H9 (cell line): ENCODE measurements at regions not wholly inside any gene's neighbourhood (a gene's known extent, or its start where the extent isn't known, plus 50 kb on each side); places are given as distances from the start of the nearest gene placed in this dataset.

Source experiments
- DNase-seq: peaks from one replicate; pipeline ENCODE4 v3.0.0-alpha.2; 2017
- H2AFZ ChIP-seq: one replicate; pipeline ENCODE4 v1.6.1; 2013; ENCODE audit warnings: mild to moderate bottlenecking, low read length, control low read depth, moderate library complexity
- H2AK5ac ChIP-seq: 2 replicates; pipeline ENCODE4 v1.6.1; 2013; ENCODE audit warnings: low read length, control low read depth, mixed read lengths; ENCODE audit not compliant: insufficient read length
- H2BK120ac ChIP-seq: one replicate; pipeline ENCODE4 v1.6.1; 2013; ENCODE audit warnings: low read depth, mild to moderate bottlenecking, low read length, control low read depth, inconsistent platforms; ENCODE audit not compliant: poor library complexity, severe bottlenecking
- H2BK12ac ChIP-seq: 2 replicates; pipeline ENCODE4 v1.6.1; 2013; ENCODE audit warnings: low read length, control low read depth, mixed read lengths, low read depth; ENCODE audit not compliant: insufficient read length
- H2BK15ac ChIP-seq: 2 replicates; pipeline ENCODE4 v1.6.1; 2013; ENCODE audit warnings: low read depth, low read length, control low read depth
- H2BK20ac ChIP-seq: one replicate; pipeline ENCODE4 v1.6.1; 2013; ENCODE audit warnings: low read depth, mild to moderate bottlenecking, low read length, control low read depth, inconsistent platforms; ENCODE audit not compliant: poor library complexity, severe bottlenecking
- H2BK5ac ChIP-seq: 2 replicates; pipeline ENCODE4 v1.6.1; 2013; ENCODE audit warnings: low read length, control low read depth, mixed read lengths; ENCODE audit not compliant: insufficient read length
- H3K14ac ChIP-seq: 2 replicates; pipeline ENCODE4 v1.6.1; 2013; ENCODE audit warnings: low read length, control low read depth; ENCODE audit not compliant: insufficient read depth
- H3K18ac ChIP-seq: 2 replicates; pipeline ENCODE4 v1.6.1; 2013; ENCODE audit warnings: low read depth, mild to moderate bottlenecking, mixed read lengths, low read length, control low read depth; ENCODE audit not compliant: insufficient read length
- H3K23ac ChIP-seq: 2 replicates; pipeline ENCODE4 v1.6.1; 2013; ENCODE audit warnings: low read length, control low read depth, mixed read lengths, low read depth; ENCODE audit not compliant: insufficient read length
- H3K23me2 ChIP-seq: 2 replicates; pipeline ENCODE4 v1.6.1; 2013; ENCODE audit warnings: low read depth, mild to moderate bottlenecking, mixed read lengths, low read length, control low read depth; ENCODE audit not compliant: insufficient read length, poor library complexity, severe bottlenecking
- H3K27ac ChIP-seq: 2 replicates; pipeline ENCODE4 v1.5.1; 2013; ENCODE audit warnings: low read length, control low read depth, mixed read lengths, low read depth; ENCODE audit not compliant: insufficient read length
- H3K27me3 ChIP-seq: 2 replicates; pipeline ENCODE4 v1.6.1; 2013; ENCODE audit warnings: low read length, control low read depth, inconsistent platforms; ENCODE audit not compliant: insufficient read depth
- H3K4ac ChIP-seq: 2 replicates; pipeline ENCODE4 v1.6.1; 2013; ENCODE audit warnings: low read depth, mild to moderate bottlenecking, control low read depth, inconsistent platforms, low read length, moderate library complexity
- H3K4me1 ChIP-seq: 2 replicates; pipeline ENCODE4 v1.6.1; 2013; ENCODE audit warnings: low read length, control low read depth, inconsistent platforms; ENCODE audit not compliant: insufficient read depth
- H3K4me2 ChIP-seq: 2 replicates; pipeline ENCODE4 v1.6.1; 2013; ENCODE audit warnings: low read length, control low read depth, mixed read lengths; ENCODE audit not compliant: insufficient read length, insufficient read depth
- H3K56ac ChIP-seq: 2 replicates; pipeline ENCODE4 v1.6.1; 2013; ENCODE audit warnings: low read depth, mild to moderate bottlenecking, mixed read lengths, low read length, control low read depth; ENCODE audit not compliant: insufficient read length
- H3K79me1 ChIP-seq: 2 replicates; pipeline ENCODE4 v1.6.1; 2013; ENCODE audit warnings: low read depth, mild to moderate bottlenecking, moderate library complexity, low read length, control low read depth, inconsistent platforms; ENCODE audit not compliant: insufficient read depth, poor library complexity, severe bottlenecking
- H3K79me2 ChIP-seq: 2 replicates; pipeline ENCODE4 v1.6.1; 2013; ENCODE audit warnings: low read length, control low read depth, inconsistent platforms; ENCODE audit not compliant: insufficient read depth
- H3K9ac ChIP-seq: 2 replicates; pipeline ENCODE4 v1.6.1; 2013; ENCODE audit warnings: low read length, control low read depth, mixed read lengths; ENCODE audit not compliant: insufficient read length; ENCODE audit errors: extremely low read depth
- H3K9me3 ChIP-seq: one replicate; pipeline ENCODE4 v1.6.1; 2013; ENCODE audit warnings: low read depth, low read length, inconsistent platforms; ENCODE audit not compliant: control insufficient read depth
- H3T11ph ChIP-seq: one replicate; pipeline ENCODE4 v1.6.1; 2013; ENCODE audit warnings: mild to moderate bottlenecking, low read length, control low read depth, inconsistent platforms
- H4K20me1 ChIP-seq: one replicate; pipeline ENCODE4 v1.6.1; 2013; ENCODE audit not compliant: control insufficient read depth, insufficient read length, insufficient read depth
- H4K5ac ChIP-seq: 2 replicates; pipeline ENCODE4 v1.6.1; 2013; ENCODE audit warnings: low read depth, mild to moderate bottlenecking, mixed read lengths, low read length, control low read depth; ENCODE audit not compliant: insufficient read length
- H4K8ac ChIP-seq: replicated peaks from 2 replicates; pipeline ENCODE4 v1.6.1; 2013; ENCODE audit warnings: low read length, control low read depth, mixed read lengths, low read depth; ENCODE audit not compliant: insufficient read length
- H4K91ac ChIP-seq: 2 replicates; pipeline ENCODE4 v1.6.1; 2013; ENCODE audit warnings: low read depth, mild to moderate bottlenecking, moderate library complexity, mixed read lengths, low read length, control low read depth; ENCODE audit not compliant: insufficient read length
- H3K27ac Mint-ChIP-seq, 3 experiments: 2 replicates in 2 of 3; 3 replicates in 1 of 3; pipeline ENCODE4 v1.8.0; 2020 to 2021; ENCODE audit warnings: mixed read lengths in 3 of 3, mild to moderate bottlenecking in 1 of 3, moderate library complexity in 1 of 3
- H3K27me3 Mint-ChIP-seq: 2 replicates; pipeline ENCODE4 v1.8.0; 2021; ENCODE audit warnings: low read depth, mild to moderate bottlenecking, moderate library complexity, mixed read lengths
- H3K36me3 Mint-ChIP-seq, 3 experiments: 2 replicates in 2 of 3; 3 replicates in 1 of 3; pipeline ENCODE4 v1.8.0; 2020 to 2021; ENCODE audit warnings: low read depth in 3 of 3, mixed read lengths in 3 of 3; ENCODE audit not compliant: insufficient read depth in 1 of 3
- H3K4me1 Mint-ChIP-seq, 2 experiments: 2 replicates each; pipeline ENCODE4 v1.8.0; 2020; ENCODE audit warnings: mixed read lengths in 2 of 2
- H3K4me3 Mint-ChIP-seq, 2 experiments: 2 replicates in 1 of 2; 3 replicates in 1 of 2; pipeline ENCODE4 v1.8.0; 2020 to 2021; ENCODE audit warnings: mild to moderate bottlenecking in 2 of 2, mixed read lengths in 2 of 2, moderate library complexity in 1 of 2
- H3K9me3 Mint-ChIP-seq, 2 experiments: 2 replicates in 1 of 2; 3 replicates in 1 of 2; pipeline ENCODE4 v1.8.0; 2020; ENCODE audit warnings: mild to moderate bottlenecking in 2 of 2, mixed read lengths in 2 of 2, moderate library complexity in 1 of 2
- CTCF ChIP-seq: fragments of 200-600 bp; sonication (generic); conservative IDR thresholded peaks from 3 replicates; pipeline ENCODE4 v1.8.0; 2021; ENCODE audit warnings: antibody characterized with exemption, mild to moderate bottlenecking
- WGBS: extraction: QIAGEN DNeasy Blood & Tissue Kit; methylation state at CpG from one replicate; pipeline ENCODE4 v1.1.7; 2013; ENCODE audit warnings: missing lambda C conversion rate, low lambda C conversion rate, mixed read lengths; ENCODE audit not compliant: insufficient read length; ENCODE audit errors: extremely low coverage; 5-methylcytosine and 5-hydroxymethylcytosine counted together

DNA sequence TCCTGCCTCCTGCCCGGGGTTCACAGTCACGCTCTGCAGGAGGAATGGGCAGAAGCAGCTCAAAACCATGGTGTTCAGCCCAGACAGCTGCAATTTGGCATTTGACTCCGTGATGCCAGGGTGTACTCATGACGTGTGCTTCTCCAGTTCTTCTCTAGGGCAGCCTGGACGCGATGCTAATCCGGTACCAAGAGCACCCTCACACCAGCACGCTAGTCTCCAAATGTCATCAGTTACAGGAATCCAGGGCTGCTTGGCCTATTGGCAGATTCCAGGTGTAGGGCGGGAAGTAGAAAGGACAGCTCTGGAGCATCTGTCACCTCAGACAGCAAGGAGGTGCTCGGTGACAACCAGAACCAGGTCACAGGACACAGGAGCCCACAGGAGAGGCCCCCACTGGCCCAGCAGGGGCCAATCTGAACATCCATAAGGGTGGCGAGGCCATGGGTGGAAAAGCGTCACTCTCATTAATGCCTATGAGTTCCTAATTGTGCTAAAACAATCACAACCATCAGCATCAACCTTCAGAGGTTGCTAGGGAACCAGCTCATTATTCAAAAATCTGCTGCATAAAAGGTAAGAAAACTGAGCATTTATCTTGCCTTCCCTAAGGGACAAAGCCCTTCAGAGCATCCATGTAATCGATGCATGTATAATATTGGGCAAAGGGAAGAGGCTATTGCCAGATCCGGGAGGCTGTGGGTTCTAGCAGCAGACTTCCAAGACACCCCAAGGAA lies 241.9 kb upstream of the IRX4 start:
- Histone ChIP-seq H2BK5ac (no peak overlapping the region), H2BK15ac (no peak overlapping the region), H3K14ac (no peak overlapping the region), H3K27ac (no peak overlapping the region), H2BK20ac (no peak overlapping the region), H3K23me2 (no peaks in the 10 kb centered on the region), H4K20me1 (no peaks in the 10 kb centered on the region), H2BK12ac (no peak overlapping the region), H3K27me3 (no peaks in the 10 kb centered on the region), H3K23ac (no peak overlapping the region), H4K8ac (no peak overlapping the region), H3K79me1 (no peaks in the 10 kb centered on the region), H3K18ac (no peak overlapping the region), H2BK120ac (no peak overlapping the region), H3T11ph (no peak overlapping the region), H3K4me1 (no peaks in the 10 kb centered on the region), H2AFZ (no peak overlapping the region), H4K5ac (no peak overlapping the region), H3K56ac (no peak overlapping the region), H4K91ac (no peak overlapping the region), H2AK5ac (no peak overlapping the region), H3K4me2 (no peak overlapping the region), H3K4ac (no peak overlapping the region), H3K79me2 (no peaks in the 10 kb centered on the region), H3K9ac (no peak overlapping the region), H3K9me3 (no peaks in the 10 kb centered on the region)
- no peak for TF ChIP-seq CTCF
- Mint-ChIP-seq H3K9me3 (peaks cover 11 to 16% of the 10 kb centered on the region in 2 experiments), H3K4me3 (no peak overlapping the region), H3K4me1 (no peaks in the 10 kb centered on the region), H3K27ac (no peak overlapping the region), H3K36me3 (peaks cover 0 to 3% (median 0%) of the 10 kb centered on the region in 3 experiments; a peak in 3 of 7 replicates), H3K27me3 (peaks cover 3% of the 10 kb centered on the region)
- DNase-seq: no peak
- WGBS: no CpG with 5 or more reads among the region's 14 CpGs
